GM19023 (cell line): ENCODE measurements at regions not wholly inside any gene's neighbourhood (a gene's known extent, or its start where the extent isn't known, plus 50 kb on each side); places are given as distances from the start of the nearest gene placed in this dataset.
"Not testable (repeated sequence)": the region's sequence is repeated elsewhere in the genome, so short reads cannot be mapped to it uniquely, and the experiment has no call there.

Experiments used
- ATAC-seq: cut with Tn5 transposase; IDR thresholded peaks from one replicate; pipeline ENCODE4 v1.9.1; 2021; ENCODE audit warnings: mild to moderate bottlenecking, moderate library complexity; ENCODE audit not compliant: unreplicated experiment

- ATAC-seq: no peak
Measured at GRCh38 chr10:5268743-5269142, 72.1 kb downstream of the AKR1C4 start.

DNA sequence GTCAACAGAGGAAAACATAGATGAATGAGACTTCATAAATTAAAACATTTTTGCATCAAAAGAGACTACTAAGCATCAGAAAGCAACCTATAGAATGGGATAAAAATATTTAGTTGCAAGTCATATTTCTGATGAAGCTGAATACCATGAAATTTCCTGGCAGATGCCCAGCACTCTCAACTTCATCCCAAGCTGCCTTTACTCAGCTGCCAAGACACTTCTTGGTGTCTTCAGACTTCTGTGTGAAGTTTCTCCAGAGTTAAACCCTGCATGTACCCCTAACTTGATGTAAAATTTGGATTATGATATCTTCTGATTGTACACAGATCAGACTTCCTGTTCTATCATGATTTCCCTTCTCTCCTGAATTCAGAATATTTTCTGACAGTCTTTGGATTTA lies 73.2 kb downstream of the AKR1C4 start:
- ATAC-seq: no peak

DNA sequence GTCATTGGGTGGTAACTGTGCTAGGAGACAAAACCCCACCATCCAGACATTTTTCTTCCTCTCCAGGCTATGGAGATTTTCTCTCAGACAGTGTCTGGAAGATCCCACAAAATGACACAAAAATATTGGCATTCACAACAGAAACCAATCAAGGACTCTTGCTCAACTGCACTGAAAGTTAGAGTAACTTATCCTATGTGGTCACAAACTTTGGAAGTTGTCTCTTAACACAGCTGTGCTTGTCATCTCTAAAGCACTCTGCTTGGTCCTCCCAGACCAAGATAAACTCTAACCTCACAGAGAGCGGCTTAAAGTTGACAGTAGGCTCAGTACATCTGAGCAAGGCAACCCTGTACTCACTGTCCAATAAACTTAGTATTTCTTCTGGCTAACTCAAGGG lies 74.9 kb downstream of the AKR1C4 start:
- ATAC-seq: no peak

DNA sequence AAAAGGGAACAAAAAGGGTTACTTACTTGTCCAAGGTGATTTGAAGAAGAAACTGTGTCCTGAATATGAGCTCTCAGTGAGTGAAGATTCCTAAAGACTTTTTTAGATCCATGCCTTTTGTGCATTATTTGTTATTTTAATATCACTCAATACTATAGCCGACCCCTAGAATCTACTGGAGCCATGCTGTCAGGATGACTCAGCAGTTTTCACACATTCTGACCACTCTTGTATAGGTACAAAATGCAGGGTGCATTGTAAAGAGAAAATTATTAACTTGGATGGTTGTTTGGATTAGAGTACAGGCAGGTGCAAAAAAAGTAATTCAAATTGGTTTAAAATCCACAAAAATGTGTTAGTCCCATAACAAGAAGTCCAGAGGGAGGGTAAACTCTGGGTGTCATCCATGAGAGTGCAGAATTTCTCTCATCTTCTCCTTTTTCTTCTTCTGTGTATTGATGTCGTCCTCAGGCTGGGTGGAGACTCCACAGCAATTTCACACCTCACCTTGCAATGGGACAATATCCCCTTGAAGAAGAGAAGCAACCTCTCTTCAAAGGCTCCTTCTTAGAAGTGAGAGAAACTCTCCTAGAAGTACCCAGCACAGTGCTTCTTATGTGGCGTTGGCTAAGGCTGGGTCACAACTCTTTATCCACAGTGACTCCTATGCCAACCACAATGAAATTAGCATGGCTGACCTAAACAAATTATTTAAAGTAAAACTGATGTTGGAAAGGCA lies 75.6 kb downstream of the AKR1C4 start:
- ATAC-seq: no peak

DNA sequence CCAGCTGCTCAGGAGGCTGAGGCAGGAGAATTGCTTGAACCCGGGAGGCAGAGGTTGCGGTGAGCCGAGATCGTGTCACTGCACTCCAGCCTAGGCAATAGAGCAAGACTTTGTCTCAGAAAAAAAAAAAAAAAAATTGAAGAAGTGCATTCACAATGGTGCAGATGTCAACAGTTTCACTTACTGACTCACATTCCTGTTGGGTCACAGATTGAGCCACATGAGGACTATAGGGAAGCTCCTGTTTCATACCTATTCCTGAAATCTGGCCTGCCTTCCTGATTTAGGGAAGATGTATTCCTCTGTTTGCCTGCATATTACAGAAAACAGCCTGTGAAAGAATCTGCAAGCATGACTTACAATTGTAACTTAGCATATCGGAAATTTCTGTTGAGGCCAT lies 78.2 kb downstream of the AKR1C4 start:
- ATAC-seq: no peak

GRCh38 chr10:5281356-5281755 lies 83.4 kb upstream of the UCN3 start:
- no peak for ATAC-seq

DNA sequence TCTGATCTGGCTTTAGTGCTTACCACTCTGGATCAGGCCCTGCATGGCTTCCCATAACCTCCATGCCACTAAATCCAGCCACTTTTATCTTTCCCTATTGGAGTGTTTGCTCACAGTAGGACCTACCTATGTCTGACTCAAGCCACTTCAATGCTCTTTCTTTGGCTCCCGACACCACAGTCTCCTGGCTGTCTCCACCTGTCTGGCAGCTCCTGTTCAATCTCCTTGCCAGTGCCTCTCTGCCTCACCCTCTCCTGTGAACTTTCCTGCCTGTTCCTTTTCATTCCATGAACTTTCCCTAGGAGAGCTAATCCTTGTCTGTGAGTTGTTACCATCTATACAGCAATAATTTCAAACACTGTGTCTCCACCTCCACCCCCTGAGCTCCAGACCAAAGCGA lies 82.6 kb upstream of the UCN3 start:
- ATAC-seq: no peak

DNA sequence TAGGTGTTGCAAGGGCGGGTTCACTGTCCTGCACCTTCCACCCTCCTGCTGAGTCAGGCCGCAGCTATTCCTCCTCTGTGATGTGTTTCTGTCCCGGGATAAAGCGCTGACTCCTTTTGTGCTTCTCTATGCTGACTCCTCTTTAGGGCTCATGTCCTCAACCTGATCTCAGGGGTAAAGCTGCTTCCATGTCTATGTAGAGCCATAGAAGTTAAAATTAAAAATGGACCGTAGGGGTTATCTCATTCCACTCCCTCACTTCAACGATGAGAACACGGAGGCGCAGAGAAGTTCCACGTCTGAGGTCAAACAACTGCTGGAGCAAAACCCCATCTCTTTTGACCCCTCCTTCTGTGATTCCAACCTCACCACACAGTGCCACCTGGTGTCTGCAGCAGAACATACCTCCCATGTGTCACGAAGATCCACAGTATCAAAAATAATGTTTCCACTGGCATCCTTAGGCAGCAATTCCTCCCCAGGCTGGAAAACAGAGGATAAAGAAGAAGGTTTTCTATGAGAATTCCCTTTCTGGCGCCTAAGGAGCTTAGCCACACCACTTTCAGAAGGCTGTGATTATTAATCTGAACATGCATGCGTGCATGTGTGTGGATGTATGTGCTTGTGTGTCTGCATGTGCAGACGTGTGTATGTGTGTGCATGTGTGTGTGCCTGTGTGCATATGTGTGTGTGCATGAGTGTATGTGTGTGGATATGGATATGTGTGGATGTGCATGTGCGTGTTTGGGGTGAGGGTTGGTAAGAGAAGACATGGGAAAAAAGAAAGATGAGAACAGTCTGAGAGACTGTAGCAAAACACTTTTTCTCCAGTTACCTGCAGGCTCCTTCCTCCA lies 81.2 kb upstream of the UCN3 start:
- no peak for ATAC-seq

DNA sequence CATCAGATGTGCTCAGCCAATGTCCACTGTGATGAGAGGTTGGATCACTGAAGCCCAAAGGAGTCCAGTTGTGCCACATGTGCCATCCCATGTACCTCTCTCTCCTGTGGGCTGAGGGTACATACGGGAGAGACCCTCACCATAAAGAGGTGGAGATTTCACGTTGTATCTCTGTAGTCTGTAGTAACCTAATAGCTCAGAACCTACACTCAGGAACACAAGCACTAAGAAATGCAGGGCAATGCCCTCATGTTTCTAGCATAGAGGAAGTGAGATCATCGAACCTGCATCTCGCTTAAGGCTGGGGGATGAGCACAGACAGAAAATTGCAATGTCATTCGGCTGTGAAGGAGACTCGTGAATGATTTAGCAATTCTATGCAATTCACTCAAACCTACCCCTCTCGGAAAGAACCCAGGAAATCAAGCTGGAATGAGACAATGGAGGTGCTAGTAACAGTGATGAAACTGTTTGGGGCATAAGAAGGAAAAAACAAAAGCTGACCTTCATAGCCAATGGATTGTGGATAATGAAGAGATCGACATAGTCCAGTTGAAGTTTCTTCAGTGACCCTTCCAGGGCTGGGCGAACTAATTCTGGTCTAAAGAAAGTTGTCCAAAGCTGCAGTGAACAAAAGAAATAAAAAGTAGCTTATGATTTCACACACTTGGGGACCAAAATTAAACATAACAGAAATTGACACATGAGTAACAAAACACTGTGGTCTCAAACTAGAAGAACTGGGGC lies 80.3 kb upstream of the UCN3 start:
- ATAC-seq: peak; percentile 57

- ATAC-seq: no peak
Measured at GRCh38 chr10:5285186-5285585, 79.6 kb upstream of the UCN3 start.

DNA sequence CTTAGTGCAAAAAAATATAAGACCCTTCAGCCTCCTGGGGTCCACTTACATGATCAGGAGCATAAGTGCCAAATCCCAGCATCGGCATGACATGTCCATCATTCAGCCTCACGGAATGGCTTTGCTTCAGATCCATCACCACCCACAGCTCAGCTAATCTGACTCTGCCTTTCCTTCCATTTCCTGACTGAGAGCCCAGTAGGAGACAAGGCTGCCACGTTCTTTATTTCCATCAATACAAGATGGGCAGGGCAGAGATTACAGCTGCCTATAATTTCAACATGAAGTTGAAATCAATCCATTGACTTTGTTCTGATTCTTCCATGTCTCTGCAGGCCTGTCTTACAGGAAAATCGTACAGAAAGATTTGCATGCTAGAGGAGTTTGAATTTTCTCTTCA lies 76.4 kb upstream of the UCN3 start:
- no peak for ATAC-seq

GRCh38 chr10:5289228-5289627 lies 75.5 kb upstream of the UCN3 start:
- ATAC-seq: not testable (repeated sequence)

DNA sequence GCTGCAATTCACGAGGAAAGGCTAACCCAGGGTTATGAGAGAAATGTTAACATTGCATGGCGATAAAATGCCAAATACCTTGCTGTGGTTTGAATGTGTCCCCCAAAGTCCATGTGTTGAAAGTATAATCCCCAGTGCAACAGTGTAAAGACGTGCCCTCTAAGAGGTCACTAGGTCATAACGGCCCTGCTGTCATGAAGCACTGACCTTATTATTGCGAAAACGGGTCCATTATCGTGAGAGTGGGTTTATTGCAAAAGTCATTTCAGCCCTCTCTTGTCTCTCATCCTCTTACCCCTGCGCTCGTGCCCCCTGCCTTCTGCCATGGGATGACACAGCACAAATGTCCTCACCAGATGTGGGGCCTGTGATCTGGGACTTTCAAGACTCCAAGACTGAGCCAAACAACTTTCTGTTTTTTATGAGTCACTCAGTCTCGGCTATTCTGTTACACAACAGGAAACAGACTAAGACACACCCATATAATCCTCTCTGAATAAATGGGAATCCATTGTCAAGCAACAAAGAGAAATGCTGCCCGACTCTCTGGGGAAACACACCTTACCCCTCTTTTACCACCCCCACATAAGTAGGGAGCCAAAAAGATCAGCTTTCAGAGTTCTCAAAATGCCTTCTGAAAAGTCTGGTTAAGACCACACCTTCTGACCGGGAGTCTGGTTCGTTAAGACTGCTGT lies 73.1 kb upstream of the UCN3 start:
- no peak for ATAC-seq

DNA sequence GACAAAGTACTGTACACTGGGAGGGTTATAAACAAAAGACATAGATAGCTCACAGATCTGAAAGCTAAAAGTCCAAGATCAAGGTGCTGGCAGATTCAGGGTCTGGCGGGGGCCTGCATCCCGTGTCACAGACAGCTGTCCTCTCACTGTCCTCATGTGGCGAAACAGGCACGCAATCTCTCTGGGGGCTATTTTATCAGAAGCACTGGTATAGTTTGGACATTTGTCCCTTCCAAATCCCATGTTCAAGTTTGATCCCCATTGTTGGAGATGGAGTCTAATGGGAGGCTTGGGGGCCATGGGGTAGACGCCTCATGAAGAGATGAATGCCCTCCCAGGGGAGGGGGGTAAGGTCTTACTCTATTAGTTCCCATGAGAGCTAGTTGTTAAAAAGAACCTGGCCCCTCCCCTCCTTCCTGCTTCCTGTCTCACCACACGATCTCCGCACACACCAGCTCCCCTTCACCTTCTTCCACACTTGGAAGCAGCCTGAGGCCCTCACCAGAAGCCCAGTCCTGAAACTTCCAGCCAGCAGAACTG lies 72.5 kb upstream of the UCN3 start:
- ATAC-seq: no peak

- ATAC-seq: not testable (repeated sequence)
Measured at GRCh38 chr10:5292970-5293369, 71.8 kb upstream of the UCN3 start.

GRCh38 chr10:5293691-5294550 lies 70.8 kb upstream of the UCN3 start:
- no peak for ATAC-seq

DNA sequence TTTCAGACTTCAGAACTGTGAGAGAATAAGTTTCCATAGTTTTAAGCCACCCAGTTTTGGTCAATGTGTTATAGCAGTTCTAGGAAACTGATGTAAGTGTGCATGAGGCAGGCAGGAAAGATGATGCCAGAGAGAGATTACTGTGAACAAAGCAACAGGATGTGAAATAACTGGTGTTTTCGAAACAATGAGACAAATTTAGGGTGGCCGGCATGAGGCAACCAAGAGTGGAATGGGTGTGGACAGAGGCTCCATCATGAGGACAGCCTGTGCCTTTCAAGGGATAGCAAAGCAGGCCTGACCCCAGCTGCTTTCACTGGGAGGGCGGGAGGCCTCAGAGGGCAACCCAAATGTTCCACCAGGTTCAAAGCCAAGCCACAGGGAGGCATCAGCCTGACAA lies 67.3 kb upstream of the UCN3 start:
- ATAC-seq: no peak

DNA sequence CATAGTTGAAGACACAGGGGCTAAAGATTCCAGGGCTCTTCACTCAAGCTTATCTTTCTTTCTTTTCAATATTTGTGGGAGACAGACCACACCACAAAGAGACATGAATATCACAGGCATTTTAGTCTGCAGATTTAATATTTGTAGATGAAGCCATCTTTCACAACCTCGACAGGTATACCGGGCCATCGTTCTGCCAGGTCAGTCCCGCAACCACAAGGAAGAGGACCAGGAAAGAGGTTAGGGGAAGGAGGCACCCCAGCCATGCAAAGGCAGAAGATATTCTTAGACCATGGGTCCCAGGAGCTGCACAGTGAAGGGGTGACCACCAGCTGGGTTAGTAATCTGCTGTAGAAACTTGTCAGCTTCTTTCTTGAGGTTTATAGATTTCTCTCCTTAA lies 66.8 kb upstream of the UCN3 start:
- ATAC-seq: no peak

GRCh38 chr10:5299950-5300349 lies 64.8 kb upstream of the UCN3 start:
- ATAC-seq: no peak

DNA sequence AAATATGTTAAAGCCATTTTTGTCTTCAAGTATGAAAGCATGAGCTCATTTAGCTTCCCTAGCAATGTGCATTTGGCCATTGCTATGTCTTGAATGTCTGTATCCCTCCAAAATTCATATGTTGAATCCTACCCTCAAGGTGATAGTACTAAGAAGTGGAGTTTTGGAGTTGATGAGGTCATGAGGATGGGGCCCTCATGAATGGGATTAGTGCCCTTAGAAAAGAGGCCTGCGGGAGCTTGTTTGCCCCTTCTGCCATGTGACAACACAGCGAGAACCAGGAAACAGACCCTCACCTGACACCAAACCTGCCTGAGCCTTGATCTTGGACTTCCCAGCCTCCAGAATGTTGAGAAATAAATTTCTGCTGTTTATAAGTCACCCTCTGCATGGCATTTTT lies 61.3 kb upstream of the UCN3 start:
- ATAC-seq: no peak
